HG03196 (cell line): ENCODE measurements at regions not wholly inside any gene's neighbourhood (a gene's known extent, or its start where the extent isn't known, plus 50 kb on each side); places are given as distances from the start of the nearest gene placed in this dataset.

Experiments used
- ATAC-seq: cut with Tn5 transposase; IDR thresholded peaks from one replicate; pipeline ENCODE4 v1.9.1; 2021; ENCODE audit not compliant: unreplicated experiment

- no peak for ATAC-seq
Measured at GRCh38 chr16:73298562-73298961, 250.6 kb upstream of the ZFHX3 start.

- ATAC-seq: no peak
Measured at GRCh38 chr16:73290258-73290657, 242.3 kb upstream of the ZFHX3 start.

GRCh38 chr16:73289232-73289631 lies 241.3 kb upstream of the ZFHX3 start:
- peak; percentile 88 for ATAC-seq

GRCh38 chr16:73288520-73288919 lies 240.6 kb upstream of the ZFHX3 start:
- no peak for ATAC-seq

GRCh38 chr16:73287859-73288405 lies 240.0 kb upstream of the ZFHX3 start:
- ATAC-seq: no peak

- no peak for ATAC-seq
Measured at GRCh38 chr16:73286346-73287267, 238.7 kb upstream of the ZFHX3 start.

- no peak for ATAC-seq
Measured at GRCh38 chr16:73285436-73286201, 237.7 kb upstream of the ZFHX3 start.

- ATAC-seq: no peak
Measured at GRCh38 chr16:73280388-73280787, 232.5 kb upstream of the ZFHX3 start.

- no peak for ATAC-seq
Measured at GRCh38 chr16:73279451-73279850, 231.5 kb upstream of the ZFHX3 start.

GRCh38 chr16:73277071-73277470 lies 229.1 kb upstream of the ZFHX3 start:
- ATAC-seq: no peak

GRCh38 chr16:73275448-73275847 lies 227.5 kb upstream of the ZFHX3 start:
- no peak for ATAC-seq

GRCh38 chr16:73275024-73275423 lies 227.1 kb upstream of the ZFHX3 start:
- ATAC-seq: no peak

GRCh38 chr16:73274140-73274539 lies 226.2 kb upstream of the ZFHX3 start:
- no peak for ATAC-seq

- no peak for ATAC-seq
Measured at GRCh38 chr16:73268366-73268993, 220.6 kb upstream of the ZFHX3 start.

GRCh38 chr16:73265935-73266334 lies 218.0 kb upstream of the ZFHX3 start:
- no peak for ATAC-seq

GRCh38 chr16:73265124-73265837 lies 217.4 kb upstream of the ZFHX3 start:
- no peak for ATAC-seq

- ATAC-seq: no peak
Measured at GRCh38 chr16:73262931-73263330, 215.0 kb upstream of the ZFHX3 start.

GRCh38 chr16:73255031-73255430 lies 207.1 kb upstream of the ZFHX3 start:
- no peak for ATAC-seq

GRCh38 chr16:73253922-73254480 lies 206.1 kb upstream of the ZFHX3 start:
- ATAC-seq: no peak

- ATAC-seq: no peak
Measured at GRCh38 chr16:73252446-73252845, 204.5 kb upstream of the ZFHX3 start.
